Tibial artery (tissue), 4 donors: ENCODE measurements at regions not wholly inside any gene's neighbourhood (a gene's known extent, or its start where the extent isn't known, plus 50 kb on each side); places are given as distances from the start of the nearest gene placed in this dataset.

ENCODE experiments used
- DNase-seq, 2 donors: peaks; one replicate each; pipeline ENCODE4 v3.0.0-alpha.2; 2019
- H3K27ac ChIP-seq, 2 donors: fragments of 200-600 bp; sonication (generic) in 1 of 2; 1 replicate in 1 of 2; 2 replicates in 1 of 2; pipeline ENCODE4 v1.5.1; 2018 to 2019; ENCODE audit warnings: mild to moderate bottlenecking in 1 of 2
- H3K27me3 ChIP-seq, 2 donors: fragments of 200-600 bp; sonication (generic) in 1 of 2; one replicate each; pipeline versions ENCODE4 v1.5.1 to v1.6.0; 2016 to 2019
- H3K36me3 ChIP-seq, 3 donors: fragments of 200-600 bp; sonication (generic) in 2 of 3; one replicate each; pipeline ENCODE4 v1.5.1; 2016 to 2019; ENCODE audit warnings: mild to moderate bottlenecking in 2 of 3
- H3K4me1 ChIP-seq, 4 donors: fragments of 200-600 bp; sonication (generic) in 2 of 4; 1 replicate in 3 of 4; 2 replicates in 1 of 4; pipeline ENCODE4 v1.5.1; 2016 to 2019
- H3K4me3 ChIP-seq, 2 donors: fragments of 200-600 bp; sonication (generic) in 1 of 2; 1 replicate in 1 of 2; 2 replicates in 1 of 2; pipeline ENCODE4 v1.5.1; 2018 to 2019; ENCODE audit warnings: mild to moderate bottlenecking in 2 of 2
- H3K9me3 ChIP-seq, 3 donors: fragments of 200-600 bp; sonication (generic) in 1 of 3; one replicate each; pipeline ENCODE4 v1.5.1; 2016 to 2019
- CTCF ChIP-seq, 2 experiments: fragments of 200-600 bp in 1 of 2; fragments of 450-650 bp in 1 of 2; IDR thresholded peaks; one replicate each; pipeline ENCODE4 v1.5.1; 2017 to 2019; ENCODE audit warnings: antibody characterized with exemption in 2 of 2, mild to moderate bottlenecking in 1 of 2, moderate library complexity in 1 of 2
- intact Hi-C: fragments of 100-400 bp; cut with DNase I; formaldehyde crosslinking; loops from one replicate; pipeline ENCODE4 v1.15.0; 2023; ENCODE audit warnings: low total_unique reads

GRCh38 chr10:18960466-18961079 is 88.0 kb upstream of the MALRD1 start:
- H3K4me1 ChIP-seq, result no peaks in the 10 kb centered on the region
- DNase-seq, result no peak
- no peak for TF ChIP-seq CTCF (IDR thresholded peaks at IDR 0.05)
- no peaks in the 10 kb centered on the region for H3K9me3 ChIP-seq
- intact Hi-C loops, result no loop called here
- no peak overlapping the region for H3K27ac ChIP-seq
- no peaks in the 10 kb centered on the region for H3K27me3 ChIP-seq
- no peak overlapping the region for H3K4me3 ChIP-seq
- no peaks in the 10 kb centered on the region for H3K36me3 ChIP-seq

- no peak for TF ChIP-seq CTCF (IDR thresholded peaks at IDR 0.05)
- H3K27me3 ChIP-seq, result no peaks in the 10 kb centered on the region
- no peaks in the 10 kb centered on the region for H3K36me3 ChIP-seq
- H3K27ac ChIP-seq, result no peak overlapping the region
- H3K4me1 ChIP-seq, result no peaks in the 10 kb centered on the region
- intact Hi-C loops, result no loop called here
- H3K4me3 ChIP-seq, result no peak overlapping the region
- peaks cover 0 to 2% (median 0%) of the 10 kb centered on the region in 3 donors for H3K9me3 ChIP-seq
- DNase-seq, result no peak
Measured at GRCh38 chr10:18968159-18968558, 80.4 kb upstream of the MALRD1 start.

- Histone ChIP-seq H3K36me3 (no peaks in the 10 kb centered on the region), H3K27ac (no peak overlapping the region), H3K4me1 (no peaks in the 10 kb centered on the region), H3K4me3 (no peak overlapping the region), H3K27me3 (no peaks in the 10 kb centered on the region), H3K9me3 (no peaks in the 10 kb centered on the region)
- DNase-seq, result no peak
- no peak for TF ChIP-seq CTCF (IDR thresholded peaks at IDR 0.05)
- intact Hi-C loops, result no loop called here
Measured at GRCh38 chr10:18976696-18977251, 71.8 kb upstream of the MALRD1 start.

GRCh38 chr10:18980089-18980629 is 68.4 kb upstream of the MALRD1 start:
- intact Hi-C loops, result no loop called here
- Histone ChIP-seq H3K27me3 (no peaks in the 10 kb centered on the region), H3K4me1 (no peaks in the 10 kb centered on the region), H3K36me3 (no peaks in the 10 kb centered on the region), H3K4me3 (no peak overlapping the region), H3K27ac (no peak overlapping the region), H3K9me3 (no peaks in the 10 kb centered on the region)
- DNase-seq, result no peak
- TF ChIP-seq CTCF (IDR thresholded peaks at IDR 0.05), result no peak

GRCh38 chr10:18984531-18984930 is 64.1 kb upstream of the MALRD1 start:
- Histone ChIP-seq H3K36me3 (no peaks in the 10 kb centered on the region), H3K27me3 (no peaks in the 10 kb centered on the region), H3K27ac (no peak overlapping the region), H3K9me3 (peaks cover 0 to 10% (median 6%) of the 10 kb centered on the region in 3 donors), H3K4me1 (no peaks in the 10 kb centered on the region), H3K4me3 (no peak overlapping the region)
- TF ChIP-seq CTCF (IDR thresholded peaks at IDR 0.05), result no peak
- no peak for DNase-seq
- intact Hi-C loops, result no loop called here
